H1 (cell line): ENCODE measurements at regions not wholly inside any gene's neighbourhood (a gene's known extent, or its start where the extent isn't known, plus 50 kb on each side); places are given as distances from the start of the nearest gene placed in this dataset.

Experiments
- CTCF ChIA-PET: fragments of 300-600 bp; sonication (Branson Sonifier 250); formaldehyde crosslinking; loops from one replicate; lab custom pipeline; 2021; ENCODE audit not compliant: partially characterized antibody; lab: Charles Lee
- POLR2A ChIA-PET: fragments of 300-600 bp; sonication (Branson Sonifier 250); formaldehyde crosslinking; loops from one replicate; lab custom pipeline; 2021; ENCODE audit warnings: inconsistent platforms; ENCODE audit not compliant: partially characterized antibody; lab: Charles Lee
- DNase-seq, 2 experiments: peaks; one replicate each; pipeline versions ENCODE4 v3.0.0 to v3.0.0-alpha.2; 2010 to 2022; ENCODE audit warnings: low spot score in 2 of 2, low read depth in 1 of 2, mixed read lengths in 1 of 2
- FAIRE-seq: peaks from 2 replicates; lab custom pipeline; 2011; peaks lifted over from hg19 to GRCh38; lab: Jason Lieb, UNC
- H2AFZ ChIP-seq: 2 replicates; pipeline ENCODE4 v1.8.1; 2012; ENCODE audit warnings: low read length, inconsistent platforms
- H2AK5ac ChIP-seq: 2 replicates; pipeline ENCODE4 v1.6.1; 2013; ENCODE audit warnings: low read depth, low read length
- H2BK120ac ChIP-seq: replicated peaks from 2 replicates; pipeline ENCODE3; 2013; ENCODE audit warnings: low read depth, low read length, inconsistent platforms
- H2BK12ac ChIP-seq: 2 replicates; pipeline ENCODE4 v1.6.1; 2013; ENCODE audit warnings: low read depth, low read length
- H2BK15ac ChIP-seq: 2 replicates; pipeline ENCODE4 v1.6.1; 2013; ENCODE audit warnings: low read length
- H2BK20ac ChIP-seq: 2 replicates; pipeline ENCODE4 v1.6.1; 2013; ENCODE audit warnings: low read length
- H2BK5ac ChIP-seq: 2 replicates; pipeline ENCODE4 v1.6.1; 2013; ENCODE audit warnings: low read depth, low read length
- H3K14ac ChIP-seq: 2 replicates; pipeline ENCODE4 v1.6.1; 2013; ENCODE audit warnings: inconsistent platforms; ENCODE audit not compliant: insufficient read length
- H3K18ac ChIP-seq: 2 replicates; pipeline ENCODE4 v1.6.1; 2013; ENCODE audit warnings: low read length; ENCODE audit errors: extremely low read depth
- H3K23ac ChIP-seq: 2 replicates; pipeline ENCODE4 v1.6.1; 2013; ENCODE audit warnings: inconsistent platforms; ENCODE audit not compliant: insufficient read length
- H3K23me2 ChIP-seq: 2 replicates; pipeline ENCODE4 v1.6.1; 2013; ENCODE audit warnings: low read depth, low read length
- H3K27ac ChIP-seq: 2 replicates; pipeline ENCODE4 v1.6.1; 2011; ENCODE audit warnings: low read depth, low read length, inconsistent platforms
- H3K27me3 ChIP-seq, 4 experiments: replicated peaks in 1 of 4; 1 replicate in 1 of 4; 2 replicates in 3 of 4; pipeline versions ENCODE4 v1.6.1 to v1.8.1; 2011 to 2013; ENCODE audit warnings: low read length in 3 of 4, mild to moderate bottlenecking in 3 of 4, inconsistent platforms in 2 of 4, mixed read lengths in 2 of 4, moderate library complexity in 1 of 4; ENCODE audit not compliant: control insufficient read depth in 3 of 4, insufficient read depth in 3 of 4; ENCODE audit errors: extremely low read depth in 1 of 4
- H3K36me3 ChIP-seq, 4 experiments: 2 replicates each; pipeline versions ENCODE4 v1.6.1 to v1.8.1; 2011 to 2013; ENCODE audit warnings: mild to moderate bottlenecking in 4 of 4, low read length in 3 of 4, moderate library complexity in 2 of 4, control low read depth in 1 of 4, inconsistent platforms in 1 of 4; ENCODE audit not compliant: insufficient read depth in 4 of 4, control insufficient read depth in 2 of 4
- H3K4ac ChIP-seq: replicated peaks from 2 replicates; pipeline ENCODE3; 2013; ENCODE audit warnings: low read length, low read depth, mixed read lengths, inconsistent platforms; ENCODE audit not compliant: insufficient read length
- H3K4me1 ChIP-seq, 4 experiments: replicated peaks in 1 of 4; 1 replicate in 1 of 4; 2 replicates in 3 of 4; pipeline versions ENCODE4 v1.6.1 to v1.8.1; 2011 to 2013; ENCODE audit warnings: low read length in 3 of 4, inconsistent platforms in 2 of 4, mixed read lengths in 1 of 4; ENCODE audit not compliant: insufficient read depth in 4 of 4, control insufficient read depth in 3 of 4
- H3K4me2 ChIP-seq, 2 experiments: 2 replicates each; pipeline versions ENCODE4 v1.6.1 to v1.8.1; 2011 to 2013; ENCODE audit warnings: low read depth in 2 of 2, low read length in 2 of 2, control low read depth in 1 of 2, inconsistent platforms in 1 of 2, mild to moderate bottlenecking in 1 of 2; ENCODE audit not compliant: insufficient read depth in 1 of 2
- H3K4me3 ChIP-seq, 4 experiments: fragments of 200-600, 300-600 bp in 1 of 4; sonication (generic), shearing (Covaris generic), sonication (Bioruptor Twin) in 1 of 4; 2 replicates each; pipeline versions ENCODE4 v1.5.1 to v1.8.1; 2011 to 2016; ENCODE audit warnings: low read length in 4 of 4, low read depth in 3 of 4, control low read depth in 2 of 4, inconsistent platforms in 2 of 4, mild to moderate bottlenecking in 2 of 4, mixed read lengths in 1 of 4, moderate library complexity in 1 of 4; ENCODE audit not compliant: insufficient read depth in 2 of 4; ENCODE audit errors: extremely low read depth in 1 of 4
- H3K56ac ChIP-seq: replicated peaks from 2 replicates; pipeline ENCODE3; 2013; ENCODE audit warnings: low read depth, mild to moderate bottlenecking, mixed read lengths, low read length, inconsistent platforms; ENCODE audit not compliant: insufficient read length
- H3K79me1 ChIP-seq: 2 replicates; pipeline ENCODE4 v1.6.1; 2013; ENCODE audit warnings: low read depth, low read length, control low read depth
- H3K79me2 ChIP-seq, 2 experiments: 2 replicates each; pipeline versions ENCODE4 v1.6.1 to v1.8.1; 2012 to 2013; ENCODE audit warnings: low read length in 2 of 2, mild to moderate bottlenecking in 2 of 2, inconsistent platforms in 1 of 2; ENCODE audit not compliant: insufficient read depth in 2 of 2, control insufficient read depth in 1 of 2
- H3K9ac ChIP-seq, 4 experiments: replicated peaks in 1 of 4; 1 replicate in 1 of 4; 2 replicates in 3 of 4; pipeline versions ENCODE4 v1.6.1 to v1.8.1; 2011 to 2013; ENCODE audit warnings: low read depth in 3 of 4, low read length in 3 of 4, control low read depth in 2 of 4, mild to moderate bottlenecking in 2 of 4, moderate library complexity in 2 of 4, inconsistent platforms in 1 of 4; ENCODE audit errors: extremely low read depth in 1 of 4
- H3K9me3 ChIP-seq, 2 experiments: 2 replicates each; pipeline versions ENCODE4 v1.6.1 to v1.8.1; 2012 to 2013; ENCODE audit warnings: mild to moderate bottlenecking in 2 of 2, moderate library complexity in 2 of 2, control low read depth in 1 of 2, inconsistent platforms in 1 of 2, low read depth in 1 of 2, low read length in 1 of 2, mixed read lengths in 1 of 2; ENCODE audit not compliant: insufficient read depth in 2 of 2
- H4K20me1 ChIP-seq, 2 experiments: replicated peaks in 1 of 2; 2 replicates each; pipeline versions ENCODE3 to v1.8.1; 2011 to 2013; ENCODE audit warnings: inconsistent platforms in 2 of 2, low read length in 2 of 2, mild to moderate bottlenecking in 1 of 2; ENCODE audit not compliant: insufficient read depth in 2 of 2, control insufficient read depth in 1 of 2
- H4K5ac ChIP-seq: 2 replicates; pipeline ENCODE4 v1.6.1; 2013; ENCODE audit warnings: low read length, low read depth, mixed read lengths, inconsistent platforms; ENCODE audit not compliant: insufficient read length
- H4K8ac ChIP-seq: 2 replicates; pipeline ENCODE4 v1.8.0; 2013; ENCODE audit warnings: mild to moderate bottlenecking, moderate library complexity, low read length, inconsistent platforms; ENCODE audit not compliant: insufficient read depth; ENCODE audit errors: extremely low read depth
- H4K91ac ChIP-seq: replicated peaks from 2 replicates; pipeline ENCODE3; 2013; ENCODE audit warnings: low read length, mixed read lengths, inconsistent platforms; ENCODE audit not compliant: insufficient read length
- BACH1 ChIP-seq: IDR thresholded peaks from 2 replicates; pipeline ENCODE4 v1.6.1; 2012; ENCODE audit warnings: low read length, improper control_type of control experiment
- BCL11A ChIP-seq, 2 experiments: IDR thresholded peaks; one replicate each; pipeline ENCODE4 v1.6.1; 2011; ENCODE audit warnings: low read depth in 2 of 2, low read length in 2 of 2, mild to moderate bottlenecking in 2 of 2
- BRCA1 ChIP-seq: IDR thresholded peaks from 2 replicates; pipeline ENCODE4 v1.6.1; 2012; ENCODE audit warnings: low read depth, low read length, improper control_type of control experiment
- CBX5 ChIP-seq: fragments of 300-800, 300-1000 bp; sonication (generic); IDR thresholded peaks from 2 replicates; pipeline ENCODE4 v1.7.1; 2016; ENCODE audit warnings: antibody characterized with exemption, low read length, low read depth
- CREB1 ChIP-seq: IDR thresholded peaks from 2 replicates; pipeline ENCODE4 v1.6.1; 2012; ENCODE audit warnings: inconsistent platforms
- EGR1 ChIP-seq: IDR thresholded peaks from 2 replicates; pipeline ENCODE4 v1.6.1; 2011; ENCODE audit warnings: low read depth, low read length, borderline replicate concordance
- EZH2 ChIP-seq: fragments of 200-600 bp; sonication (generic); IDR thresholded peaks from 2 replicates; pipeline ENCODE4 v1.7.1; 2012; ENCODE audit warnings: low read depth, mild to moderate bottlenecking, moderate library complexity, low read length, inconsistent platforms; ENCODE audit not compliant: severe bottlenecking
- KDM1A ChIP-seq: fragments of 200-600, 300-600 bp; sonication (generic); IDR thresholded peaks from 2 replicates; pipeline ENCODE4 v1.7.1; 2016; ENCODE audit warnings: mild to moderate bottlenecking, low read length, borderline replicate concordance
- POLR2A ChIP-seq, 2 experiments: IDR thresholded peaks; 1 replicate in 1 of 2; 2 replicates in 1 of 2; pipeline ENCODE4 v1.6.1; 2011; ENCODE audit warnings: low read depth in 2 of 2, low read length in 2 of 2, mild to moderate bottlenecking in 2 of 2; ENCODE audit errors: control extremely low read depth in 1 of 2
- POU5F1 ChIP-seq: IDR thresholded peaks from 2 replicates; pipeline ENCODE4 v1.6.1; 2011; ENCODE audit warnings: low read depth, mild to moderate bottlenecking, low read length, moderate library complexity
- RFX5 ChIP-seq: IDR thresholded peaks from 2 replicates; pipeline ENCODE4 v1.6.1; 2011; ENCODE audit warnings: low read depth, low read length, improper control_type of control experiment, borderline replicate concordance
- SIX5 ChIP-seq: IDR thresholded peaks from 2 replicates; pipeline ENCODE4 v1.6.1; 2011; ENCODE audit warnings: mild to moderate bottlenecking, low read depth, low read length
- SP4 ChIP-seq: IDR thresholded peaks from 2 replicates; pipeline ENCODE4 v1.6.1; 2012; ENCODE audit warnings: low read length, inconsistent platforms
- ZNF274 ChIP-seq: IDR thresholded peaks from 2 replicates; pipeline ENCODE4 v1.7.0; 2012; ENCODE audit warnings: low read length, borderline replicate concordance; ENCODE audit errors: extremely low read depth
- WGBS, 2 experiments: shearing (Covaris generic) in 1 of 2; methylation state at CpG; one replicate each; pipeline versions ENCODE4 v1.1.6 to v1.1.7; 2013 to 2015; ENCODE audit warnings: low lambda C conversion rate in 2 of 2, mixed read lengths in 2 of 2, inconsistent platforms in 1 of 2, low coverage in 1 of 2, missing lambda C conversion rate in 1 of 2; ENCODE audit not compliant: insufficient replicate concordance in 2 of 2, insufficient coverage in 1 of 2, insufficient read length in 1 of 2; ENCODE audit errors: extremely low coverage in 1 of 2, missing lambda C conversion rate in 1 of 2; 5-methylcytosine and 5-hydroxymethylcytosine counted together
- TF ChIP-seq, protein P1 (sequence below): IDR thresholded peaks from 2 replicates; pipeline ENCODE4 v1.6.1; 2012; ENCODE audit warnings: inconsistent platforms

- no peak overlapping the region for H3K4ac ChIP-seq
- H2BK5ac ChIP-seq = no peak overlapping the region
- ChIA-PET CTCF (interaction anchor here (0.8 to 10.0 kb wide), 3 partner anchors 14 to 135 kb away, joined by 3 to 91 read pairs (median 3); no protein-coding TSS in a partner anchor), POLR2A (no interaction called here)
- peaks cover 0 to 3% (median under 1%) of the 10 kb centered on the region in 4 experiments; a peak in 4 of 7 replicates for H3K4me1 ChIP-seq
- H3K14ac ChIP-seq = no peak overlapping the region
- 90% methylated on average over 1 of the region's 1 CpG; no CpG with 5 or more reads in 1 of the 2 experiments for WGBS, 2 experiments
- TF ChIP-seq ZNF274 (no peak), EZH2 (no peak), CBX5 (no peak), SP4 (no peak), SIX5 (no peak), POLR2A (IDR thresholded peaks at IDR 0.05; ENCODE audit: control extremely low read depth in 1 of 2, low read depth in 2 of 2, low read length in 2 of 2) (no peak), POU5F1 (no peak), BCL11A (IDR thresholded peaks at IDR 0.05; ENCODE audit: low read depth in 2 of 2, low read length in 2 of 2) (no peak), BRCA1 (no peak), BACH1 (no peak), RFX5 (no peak), EGR1 (no peak), KDM1A (no peak), CREB1 (no peak)
- TF ChIP-seq, protein P1, sequence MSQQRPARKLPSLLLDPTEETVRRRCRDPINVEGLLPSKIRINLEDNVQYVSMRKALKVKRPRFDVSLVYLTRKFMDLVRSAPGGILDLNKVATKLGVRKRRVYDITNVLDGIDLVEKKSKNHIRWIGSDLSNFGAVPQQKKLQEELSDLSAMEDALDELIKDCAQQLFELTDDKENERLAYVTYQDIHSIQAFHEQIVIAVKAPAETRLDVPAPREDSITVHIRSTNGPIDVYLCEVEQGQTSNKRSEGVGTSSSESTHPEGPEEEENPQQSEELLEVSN = no peak
- no peak overlapping the region for H2AK5ac ChIP-seq
- H4K20me1 ChIP-seq = no peaks in the 10 kb centered on the region
- H4K8ac ChIP-seq = no peak overlapping the region
- no peak overlapping the region for H2BK20ac ChIP-seq
- no peaks in the 10 kb centered on the region for H3K23me2 ChIP-seq
- H2BK120ac ChIP-seq = no peak overlapping the region
- H3K56ac ChIP-seq = no peak overlapping the region
- no peak overlapping the region for H2AFZ ChIP-seq
- H3K79me1 ChIP-seq = no peaks in the 10 kb centered on the region
- H3K9ac ChIP-seq = no peak overlapping the region
- no peak overlapping the region for H3K23ac ChIP-seq
- no peak overlapping the region for H3K4me2 ChIP-seq
- no peaks in the 10 kb centered on the region for H3K79me2 ChIP-seq
- H4K5ac ChIP-seq = no peak overlapping the region
- no peaks in the 10 kb centered on the region for H3K36me3 ChIP-seq
- no peaks in the 10 kb centered on the region for H3K9me3 ChIP-seq
- H4K91ac ChIP-seq = no peak overlapping the region
- no peak overlapping the region for H2BK12ac ChIP-seq
- H2BK15ac ChIP-seq = no peak overlapping the region
- no peak overlapping the region for H3K27ac ChIP-seq
- DNase-seq (no peak), FAIRE-seq (no peak)
- no peak overlapping the region for H3K18ac ChIP-seq
- H3K4me3 ChIP-seq = no peak overlapping the region
- no peaks in the 10 kb centered on the region; a peak in 1 of 7 replicates for H3K27me3 ChIP-seq
Observed at GRCh38 chr2:217645896-217646295, 356.9 kb downstream of the TNS1 start.
